HG02973 (cell line): ENCODE measurements at regions not wholly inside any gene's neighbourhood (a gene's known extent, or its start where the extent isn't known, plus 50 kb on each side); places are given as distances from the start of the nearest gene placed in this dataset.
"Not testable (repeated sequence)": the region's sequence is repeated elsewhere in the genome, so short reads cannot be mapped to it uniquely, and the experiment has no call there.

ENCODE experiments used
- ATAC-seq: cut with Tn5 transposase; IDR thresholded peaks from one replicate; pipeline ENCODE4 v1.9.1; 2021; ENCODE audit warnings: moderate library complexity; ENCODE audit not compliant: unreplicated experiment

- ATAC-seq: no peak
Measured at GRCh38 chr4:28443371-28443770, 1582.7 kb downstream of the STIM2 start.

DNA sequence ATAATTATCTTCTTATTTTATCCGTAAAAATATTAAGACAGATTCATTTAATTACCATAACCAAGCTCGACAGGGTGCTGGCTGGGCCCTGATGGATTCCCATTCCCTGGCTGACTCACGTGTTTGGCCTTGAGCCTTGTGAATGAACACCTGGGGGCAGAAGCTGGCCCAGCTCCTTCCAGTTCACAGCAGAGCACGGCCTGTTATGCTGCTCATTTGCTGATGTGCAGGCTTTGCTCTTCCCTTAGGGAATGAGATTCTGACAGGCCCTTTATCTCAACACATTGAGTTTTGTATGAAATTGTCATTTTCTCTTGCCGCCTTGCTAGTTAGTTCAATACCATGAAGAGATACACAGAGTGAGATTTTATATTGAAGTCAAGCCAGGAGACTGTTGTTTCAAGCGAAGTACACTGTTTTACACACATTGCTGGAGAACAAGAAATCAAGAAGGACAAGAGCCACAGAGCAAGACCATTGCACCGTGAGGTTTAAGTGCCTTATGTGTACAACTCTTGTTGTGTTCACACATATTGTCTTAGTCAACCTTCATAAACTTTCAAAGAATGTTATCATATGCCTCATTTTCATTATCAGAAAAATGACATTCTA, 1583.3 kb downstream of the STIM2 start:
- no peak for ATAC-seq

- no peak for ATAC-seq
Measured at GRCh38 chr4:28444886-28445496, 1584.3 kb downstream of the STIM2 start.

DNA sequence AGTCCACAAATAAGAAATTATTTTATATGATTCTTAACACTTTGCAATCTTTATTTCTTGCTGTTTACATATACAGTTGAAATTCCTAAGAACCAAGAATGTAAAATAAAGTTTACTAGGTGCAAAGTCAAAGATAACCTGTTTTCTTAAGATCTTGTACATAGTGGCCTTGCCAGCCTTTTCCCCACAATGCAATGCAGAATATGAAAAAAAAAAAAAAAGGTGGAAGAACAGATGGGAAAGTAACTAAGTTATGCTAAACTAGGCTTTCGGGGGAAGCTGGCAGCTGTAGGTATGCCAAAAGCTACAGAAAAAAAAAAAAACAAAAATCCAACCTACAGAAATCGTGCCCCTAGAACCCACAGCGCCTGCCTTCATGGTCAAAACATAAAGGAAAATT, 1588.4 kb downstream of the STIM2 start:
- ATAC-seq: no peak

- no peak for ATAC-seq
Measured at GRCh38 chr4:28451346-28451745, 1590.7 kb downstream of the STIM2 start.

DNA sequence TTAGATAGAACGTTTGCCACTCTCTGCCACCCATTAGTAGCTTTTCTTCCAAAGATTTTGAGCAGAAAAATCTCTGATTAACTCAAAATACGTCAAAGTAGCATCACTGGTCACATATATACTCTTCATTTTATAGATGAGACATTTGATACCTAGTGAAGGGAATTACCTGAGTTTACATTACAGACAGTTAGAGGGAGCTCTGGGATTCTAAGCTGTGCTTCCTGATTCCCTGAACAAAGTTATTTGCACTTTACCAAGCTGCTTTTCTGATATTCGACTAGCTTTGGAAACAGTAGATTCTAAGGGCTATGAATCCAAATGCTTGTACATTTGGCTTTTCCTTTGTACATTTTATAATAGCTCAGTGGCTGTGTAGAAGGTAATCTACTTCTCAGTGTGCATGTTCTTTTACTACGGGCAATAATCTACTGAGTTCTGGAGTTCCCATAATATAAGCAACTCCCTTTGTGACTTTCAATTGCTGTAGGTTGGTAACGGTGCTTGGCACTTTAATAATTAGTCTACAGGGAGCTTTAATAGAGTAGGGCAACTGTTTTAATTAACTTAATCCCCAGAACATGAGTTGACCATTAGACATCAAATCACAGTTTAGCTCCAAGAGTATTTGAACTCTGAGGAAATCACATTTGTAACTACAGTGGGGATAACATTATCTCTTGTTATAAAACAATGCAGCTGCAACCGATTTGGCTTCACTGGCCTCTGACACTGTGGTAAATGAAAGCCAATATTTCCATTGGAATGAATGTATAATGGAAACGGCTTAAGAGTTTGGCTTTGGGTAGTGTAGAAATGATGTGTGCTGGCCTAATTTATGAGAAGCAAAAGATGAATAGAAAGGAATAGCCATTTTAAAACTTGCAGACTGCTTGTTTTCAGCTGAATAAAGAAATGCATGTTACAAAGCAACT, 1602.4 kb downstream of the STIM2 start:
- no peak for ATAC-seq

- ATAC-seq: no peak
Measured at GRCh38 chr4:28464823-28465222, 1604.2 kb downstream of the STIM2 start.

- not testable (repeated sequence) for ATAC-seq
Measured at GRCh38 chr4:28466886-28467285, 1606.2 kb downstream of the STIM2 start.

GRCh38 chr4:28469387-28469786, 1608.7 kb downstream of the STIM2 start:
- ATAC-seq: no peak

DNA sequence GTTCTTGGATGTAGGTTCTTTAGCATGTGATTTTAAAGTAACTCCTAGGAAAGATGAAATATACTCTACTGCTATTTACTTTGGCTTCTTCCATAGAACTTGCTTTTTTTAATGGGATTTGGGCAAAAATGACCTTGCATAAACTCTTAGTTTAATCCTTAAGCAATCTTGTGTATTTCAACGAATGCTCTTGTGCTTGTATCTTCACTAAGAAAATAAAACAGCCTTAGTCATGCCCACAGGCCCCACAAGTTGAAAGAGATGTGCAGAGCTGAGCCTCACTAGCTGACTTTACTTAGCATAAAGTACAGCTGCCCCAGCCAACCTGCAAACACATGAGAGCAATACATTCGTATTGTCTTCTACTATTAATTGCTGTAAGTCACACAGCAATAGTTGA, 1609.2 kb downstream of the STIM2 start:
- ATAC-seq: no peak

DNA sequence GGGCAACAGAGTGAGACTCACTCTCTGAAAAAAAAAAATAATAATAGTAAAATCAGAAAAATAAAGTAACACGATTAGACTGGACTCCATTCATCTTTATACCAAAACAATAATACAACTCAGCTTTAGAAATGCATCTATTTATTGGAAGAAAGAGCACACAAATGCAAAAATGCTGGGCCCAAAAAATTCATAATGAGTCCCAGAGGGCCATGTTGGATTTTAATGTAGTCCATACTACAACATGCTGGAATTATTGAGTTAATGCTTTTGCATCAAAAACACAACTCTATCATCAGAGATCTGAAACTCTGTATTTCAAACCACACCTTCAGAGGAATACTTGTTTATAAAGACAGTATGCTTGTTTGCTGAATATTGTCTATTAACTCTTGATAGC, 1614.7 kb downstream of the STIM2 start:
- no peak for ATAC-seq

GRCh38 chr4:28479666-28480065, 1619.0 kb downstream of the STIM2 start:
- no peak for ATAC-seq

DNA sequence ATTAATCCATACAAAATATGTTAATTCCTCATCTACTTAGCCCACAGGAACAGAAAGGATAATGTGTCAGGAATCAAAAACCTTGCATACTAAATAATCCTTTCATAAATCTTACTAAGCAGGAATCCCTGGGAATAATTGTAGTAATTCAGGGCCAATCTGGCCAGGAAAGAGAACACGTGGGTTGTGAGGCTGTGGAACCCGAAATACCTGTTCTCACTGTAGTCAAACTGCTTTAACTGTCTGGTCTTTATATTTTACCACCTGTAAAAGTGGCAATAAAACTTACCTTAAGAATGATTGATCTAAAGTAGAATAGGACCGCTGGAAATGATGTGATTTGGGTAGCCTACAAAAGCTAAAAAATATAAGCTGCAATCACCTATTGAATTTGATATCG, 1620.9 kb downstream of the STIM2 start:
- ATAC-seq: no peak

- no peak for ATAC-seq
Measured at GRCh38 chr4:28482580-28483270, 1622.1 kb downstream of the STIM2 start.

DNA sequence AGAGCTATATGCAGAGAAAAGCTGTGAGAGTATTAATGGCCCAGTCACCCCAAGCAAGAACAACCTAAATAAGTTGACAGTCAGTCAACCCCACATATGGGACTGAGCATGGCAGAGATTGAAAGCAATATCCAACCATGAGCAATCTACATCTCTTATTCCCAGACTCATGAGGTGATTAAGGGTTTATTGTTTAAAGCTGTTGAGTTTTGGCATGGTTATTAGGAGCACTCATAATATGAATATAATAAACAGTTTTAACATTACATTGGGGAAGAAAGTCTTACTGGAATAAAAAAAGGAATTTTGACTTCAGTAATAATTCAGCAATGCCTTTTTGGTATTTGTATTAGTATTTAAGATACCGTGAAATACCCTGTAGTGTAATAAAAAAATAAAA, 1627.4 kb downstream of the STIM2 start:
- ATAC-seq: no peak

GRCh38 chr4:28490669-28491068, 1630.0 kb downstream of the STIM2 start:
- ATAC-seq: no peak

DNA sequence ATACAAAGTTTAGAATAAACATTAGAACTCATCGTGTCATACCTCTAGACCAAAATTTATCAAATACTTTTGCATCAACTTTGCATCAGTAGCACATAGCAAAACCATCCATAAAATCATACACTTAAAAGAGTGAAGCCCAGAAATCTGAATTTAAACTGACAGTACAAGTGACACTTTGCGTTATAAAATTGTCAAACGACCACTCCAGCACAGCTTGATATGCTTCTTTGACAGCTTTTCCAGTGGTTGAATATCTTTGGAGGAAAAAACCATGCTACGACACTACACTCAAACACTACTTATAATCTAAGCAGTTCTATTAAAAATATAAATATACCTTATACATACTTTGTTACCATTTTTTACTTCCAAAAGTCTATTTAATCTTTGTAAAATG, 1644.4 kb downstream of the STIM2 start:
- ATAC-seq: no peak

GRCh38 chr4:28508636-28509035, 1648.0 kb downstream of the STIM2 start:
- no peak for ATAC-seq

GRCh38 chr4:28514766-28515165, 1654.1 kb downstream of the STIM2 start:
- ATAC-seq: not testable (repeated sequence)

- ATAC-seq: no peak
Measured at GRCh38 chr4:28518561-28519165, 1658.0 kb downstream of the STIM2 start.

GRCh38 chr4:28523681-28524190, 1663.1 kb downstream of the STIM2 start:
- no peak for ATAC-seq
